Ishikawa (cell line): ENCODE measurements at regions not wholly inside any gene's neighbourhood (a gene's known extent, or its start where the extent isn't known, plus 50 kb on each side); places are given as distances from the start of the nearest gene placed in this dataset.

Experiments used
- CEBPB ChIP-seq: IDR thresholded peaks from 2 replicates; pipeline ENCODE4 v1.6.1; 2012
- CREB1 ChIP-seq: IDR thresholded peaks from 2 replicates; pipeline ENCODE4 v1.6.1; 2012; ENCODE audit warnings: low read depth
- EGR1 ChIP-seq: IDR thresholded peaks from 2 replicates; pipeline ENCODE4 v1.6.1; 2012
- EP300 ChIP-seq: IDR thresholded peaks from 2 replicates; pipeline ENCODE4 v1.6.1; 2012; ENCODE audit warnings: borderline replicate concordance
- FOXM1 ChIP-seq: IDR thresholded peaks from 2 replicates; pipeline ENCODE4 v1.6.1; 2012; ENCODE audit warnings: low read depth, borderline replicate concordance
- NFIC ChIP-seq: IDR thresholded peaks from 2 replicates; pipeline ENCODE4 v1.6.1; 2012
- RAD21 ChIP-seq: IDR thresholded peaks from 2 replicates; pipeline ENCODE4 v1.6.1; 2012; ENCODE audit warnings: low read depth
- TAF1 ChIP-seq: IDR thresholded peaks from 2 replicates; pipeline ENCODE4 v1.6.1; 2012; ENCODE audit warnings: low read depth, mild to moderate bottlenecking
- YY1 ChIP-seq: IDR thresholded peaks from 2 replicates; pipeline ENCODE4 v1.6.1; 2012; ENCODE audit warnings: low read depth
- ZBTB7A ChIP-seq: IDR thresholded peaks from 2 replicates; pipeline ENCODE4 v1.6.1; 2012; ENCODE audit warnings: low read depth
- TF ChIP-seq, protein P1 (sequence below): IDR thresholded peaks from 2 replicates; pipeline ENCODE4 v1.6.1; 2012; ENCODE audit warnings: low read depth, mild to moderate bottlenecking
- TF ChIP-seq, protein P2 (sequence below): IDR thresholded peaks from 2 replicates; pipeline ENCODE4 v1.6.1; 2012
- TF ChIP-seq, protein P3 (sequence below): IDR thresholded peaks from 2 replicates; pipeline ENCODE4 v1.6.1; 2012

DNA sequence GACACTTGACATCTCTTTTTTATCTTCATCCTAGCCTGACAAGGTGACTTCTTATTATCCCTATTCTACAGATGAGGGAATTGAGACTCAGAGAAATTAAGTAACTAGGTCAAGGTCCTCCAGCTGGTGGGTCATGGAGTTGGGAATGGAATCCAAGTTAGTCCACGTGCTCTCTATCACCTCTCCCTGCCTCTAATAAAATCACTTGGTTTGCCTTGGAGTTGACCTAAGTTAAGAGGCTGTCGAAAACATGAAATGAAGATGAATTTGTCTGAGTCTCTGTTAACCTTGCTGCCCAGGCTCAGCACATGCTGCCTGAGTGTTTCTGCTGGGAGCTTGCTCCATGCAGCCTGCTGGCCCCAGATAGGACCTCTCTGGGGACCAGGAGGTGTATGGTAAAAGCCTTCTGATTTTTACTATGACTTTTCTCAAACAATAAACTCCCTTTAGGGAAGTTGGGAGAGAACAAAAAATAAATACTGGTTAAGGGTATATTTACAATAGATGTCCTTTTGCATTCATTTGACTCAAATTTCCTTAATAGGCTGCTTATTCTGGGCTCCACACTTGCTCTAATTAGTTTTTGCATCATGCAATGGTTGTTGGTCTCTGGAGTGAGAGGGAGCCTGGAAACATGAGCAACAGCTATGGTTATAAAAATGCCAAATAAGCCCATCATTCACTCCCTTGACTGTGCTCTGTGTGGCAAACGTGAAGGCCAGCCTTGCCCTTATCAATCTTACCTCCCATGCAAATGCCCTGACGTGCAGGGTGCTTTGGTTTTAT, 61.6 kb upstream of the DHX15 start:
- TF ChIP-seq, protein P1, sequence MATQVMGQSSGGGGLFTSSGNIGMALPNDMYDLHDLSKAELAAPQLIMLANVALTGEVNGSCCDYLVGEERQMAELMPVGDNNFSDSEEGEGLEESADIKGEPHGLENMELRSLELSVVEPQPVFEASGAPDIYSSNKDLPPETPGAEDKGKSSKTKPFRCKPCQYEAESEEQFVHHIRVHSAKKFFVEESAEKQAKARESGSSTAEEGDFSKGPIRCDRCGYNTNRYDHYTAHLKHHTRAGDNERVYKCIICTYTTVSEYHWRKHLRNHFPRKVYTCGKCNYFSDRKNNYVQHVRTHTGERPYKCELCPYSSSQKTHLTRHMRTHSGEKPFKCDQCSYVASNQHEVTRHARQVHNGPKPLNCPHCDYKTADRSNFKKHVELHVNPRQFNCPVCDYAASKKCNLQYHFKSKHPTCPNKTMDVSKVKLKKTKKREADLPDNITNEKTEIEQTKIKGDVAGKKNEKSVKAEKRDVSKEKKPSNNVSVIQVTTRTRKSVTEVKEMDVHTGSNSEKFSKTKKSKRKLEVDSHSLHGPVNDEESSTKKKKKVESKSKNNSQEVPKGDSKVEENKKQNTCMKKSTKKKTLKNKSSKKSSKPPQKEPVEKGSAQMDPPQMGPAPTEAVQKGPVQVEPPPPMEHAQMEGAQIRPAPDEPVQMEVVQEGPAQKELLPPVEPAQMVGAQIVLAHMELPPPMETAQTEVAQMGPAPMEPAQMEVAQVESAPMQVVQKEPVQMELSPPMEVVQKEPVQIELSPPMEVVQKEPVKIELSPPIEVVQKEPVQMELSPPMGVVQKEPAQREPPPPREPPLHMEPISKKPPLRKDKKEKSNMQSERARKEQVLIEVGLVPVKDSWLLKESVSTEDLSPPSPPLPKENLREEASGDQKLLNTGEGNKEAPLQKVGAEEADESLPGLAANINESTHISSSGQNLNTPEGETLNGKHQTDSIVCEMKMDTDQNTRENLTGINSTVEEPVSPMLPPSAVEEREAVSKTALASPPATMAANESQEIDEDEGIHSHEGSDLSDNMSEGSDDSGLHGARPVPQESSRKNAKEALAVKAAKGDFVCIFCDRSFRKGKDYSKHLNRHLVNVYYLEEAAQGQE = no peak
- TF ChIP-seq CREB1 (no peak), CEBPB (no peak), TAF1 (no peak), EP300 (no peak), ZBTB7A (no peak), RAD21 (no peak), YY1 (no peak), NFIC (no peak), EGR1 (no peak), FOXM1 (no peak)
- TF ChIP-seq, protein P2, sequence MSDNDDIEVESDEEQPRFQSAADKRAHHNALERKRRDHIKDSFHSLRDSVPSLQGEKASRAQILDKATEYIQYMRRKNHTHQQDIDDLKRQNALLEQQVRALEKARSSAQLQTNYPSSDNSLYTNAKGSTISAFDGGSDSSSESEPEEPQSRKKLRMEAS = no peak
- TF ChIP-seq, protein P3, sequence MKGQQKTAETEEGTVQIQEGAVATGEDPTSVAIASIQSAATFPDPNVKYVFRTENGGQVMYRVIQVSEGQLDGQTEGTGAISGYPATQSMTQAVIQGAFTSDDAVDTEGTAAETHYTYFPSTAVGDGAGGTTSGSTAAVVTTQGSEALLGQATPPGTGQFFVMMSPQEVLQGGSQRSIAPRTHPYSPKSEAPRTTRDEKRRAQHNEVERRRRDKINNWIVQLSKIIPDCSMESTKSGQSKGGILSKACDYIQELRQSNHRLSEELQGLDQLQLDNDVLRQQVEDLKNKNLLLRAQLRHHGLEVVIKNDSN = no peak
